HCT116 (cell line): ENCODE measurements at regions not wholly inside any gene's neighbourhood (a gene's known extent, or its start where the extent isn't known, plus 50 kb on each side); places are given as distances from the start of the nearest gene placed in this dataset.

Experiments used
- ATAC-seq: fragments of 200-7000 bp; cut with Tn5 transposase; 2 replicates; pipeline ENCODE4 v1.9.1; 2020; ENCODE audit warnings: mild to moderate bottlenecking, moderate library complexity
- BruUV-seq: library from RNA; stranded (reverse); fragments of 400-500 nt; replicated peaks from 2 replicates; lab custom pipeline; 2021; lab: Mats Ljungman, UMichigan
- CTCF ChIA-PET: fragments of 300-600 bp; sonication (Branson Sonifier 250); formaldehyde crosslinking; loops from one replicate; lab custom pipeline; 2021; ENCODE audit warnings: antibody characterized with exemption; lab: Charles Lee
- POLR2A ChIA-PET: fragments of 300-600, 350-600 bp; sonication (Branson Sonifier 250); formaldehyde crosslinking; loops from one replicate; lab custom pipeline; 2021; ENCODE audit warnings: antibody characterized with exemption; lab: Charles Lee
- RAD21 ChIA-PET, 2 experiments: fragments of 300-600 bp; sonication (Branson Sonifier 250); formaldehyde crosslinking; loops; one replicate each; lab custom pipeline; 2023; ENCODE audit warnings: low total read pairs in 2 of 2; ENCODE audit not compliant: uncharacterized antibody in 2 of 2, unreplicated experiment in 2 of 2, low non-redundant PET in 1 of 2; lab: Charles Lee
- DNase-seq: peaks from one replicate; pipeline ENCODE4 v3.0.0-alpha.2; 2010; ENCODE audit warnings: low read depth, low spot score
- H2AFZ ChIP-seq: fragments of 200-600 bp; shearing (Covaris generic), sonication (generic); 2 replicates; pipeline ENCODE4 v1.6.1; 2017; ENCODE audit warnings: low read depth, mixed run types, mixed read lengths, antibody characterized with exemption, low read length; ENCODE audit not compliant: poor library complexity, severe bottlenecking
- H3K27ac ChIP-seq: 2 replicates; pipeline ENCODE4 v1.5.1; 2012; ENCODE audit warnings: low read depth, low read length
- H3K27me3 ChIP-seq: fragments of 200-600 bp; sonication (generic); 2 replicates; pipeline ENCODE4 v1.6.1; 2016; ENCODE audit warnings: mixed run types, low read length, mixed read lengths; ENCODE audit not compliant: insufficient read depth
- H3K36me3 ChIP-seq, 2 experiments: fragments of 200-500 bp in 1 of 2; fragments of 200-600 bp in 1 of 2; sonication (Bioruptor generic) in 1 of 2; sonication (generic) in 1 of 2; 2 replicates each; pipeline versions ENCODE4 v1.5.1 to v1.6.1; 2014 to 2016; ENCODE audit warnings: low read length in 2 of 2, inconsistent platforms in 1 of 2, mixed read lengths in 1 of 2, mixed run types in 1 of 2; ENCODE audit not compliant: insufficient read depth in 2 of 2, control insufficient read depth in 1 of 2
- H3K4me1 ChIP-seq, 2 experiments: fragments of 200-600 bp in 1 of 2; sonication (generic) in 1 of 2; 2 replicates each; pipeline versions ENCODE4 v1.5.1 to v1.6.1; 2012 to 2017; ENCODE audit warnings: low read length in 2 of 2, inconsistent platforms in 1 of 2, mild to moderate bottlenecking in 1 of 2, mixed read lengths in 1 of 2, mixed run types in 1 of 2, moderate library complexity in 1 of 2; ENCODE audit not compliant: insufficient read depth in 2 of 2, control insufficient read depth in 1 of 2
- H3K4me2 ChIP-seq: fragments of 200-600 bp; sonication (generic); 2 replicates; pipeline ENCODE4 v1.6.1; 2017; ENCODE audit warnings: mixed run types, low read length, mixed read lengths
- H3K4me3 ChIP-seq, 2 experiments: fragments of 200-600 bp in 1 of 2; sonication (generic) in 1 of 2; replicated peaks in 1 of 2; 2 replicates each; pipeline ENCODE4 v1.5.1; 2011 to 2016; ENCODE audit warnings: low read length in 2 of 2, control low read depth in 1 of 2, low read depth in 1 of 2, mild to moderate bottlenecking in 1 of 2, mixed read lengths in 1 of 2, mixed run types in 1 of 2
- H3K79me2 ChIP-seq: fragments of 200-600 bp; sonication (generic); 2 replicates; pipeline ENCODE4 v1.6.1; 2017; ENCODE audit warnings: mild to moderate bottlenecking, mixed run types, low read length, moderate library complexity, mixed read lengths; ENCODE audit not compliant: insufficient read depth
- H3K9ac ChIP-seq: fragments of 200-600 bp; sonication (generic); 2 replicates; pipeline ENCODE4 v1.6.1; 2016; ENCODE audit warnings: low read length, mixed read lengths
- H3K9me2 ChIP-seq: fragments of 200-600 bp; sonication (generic), shearing (Covaris generic); 2 replicates; pipeline ENCODE4 v1.6.1; 2017; ENCODE audit warnings: mixed run types, mild to moderate bottlenecking, moderate library complexity; ENCODE audit not compliant: insufficient read depth
- H3K9me3 ChIP-seq, 2 experiments: fragments of 200-500 bp in 1 of 2; fragments of 200-600 bp in 1 of 2; sonication (Bioruptor generic) in 1 of 2; sonication (generic) in 1 of 2; 2 replicates each; pipeline ENCODE4 v1.6.1; 2014 to 2017; ENCODE audit warnings: low read length in 2 of 2, mixed read lengths in 2 of 2, inconsistent platforms in 1 of 2, low read depth in 1 of 2, mild to moderate bottlenecking in 1 of 2, mixed run types in 1 of 2, moderate library complexity in 1 of 2; ENCODE audit not compliant: control insufficient read depth in 1 of 2, insufficient read depth in 1 of 2
- H4K20me1 ChIP-seq: fragments of 200-600 bp; sonication (generic), shearing (Covaris generic); 2 replicates; pipeline ENCODE4 v1.6.1; 2017; ENCODE audit warnings: mixed run types, mild to moderate bottlenecking, moderate library complexity; ENCODE audit not compliant: insufficient read depth
- ATF3 ChIP-seq: IDR thresholded peaks from 2 replicates; pipeline ENCODE4 v1.6.1; 2012
- CEBPB ChIP-seq: IDR thresholded peaks from 2 replicates; pipeline ENCODE4 v1.6.1; 2012; ENCODE audit warnings: low read depth
- POLR2AphosphoS5 ChIP-seq: IDR thresholded peaks from 2 replicates; pipeline ENCODE4 v1.6.1; 2011; ENCODE audit warnings: mild to moderate bottlenecking, low read depth, low read length, moderate library complexity
- RAD21 ChIP-seq: IDR thresholded peaks from 2 replicates; pipeline ENCODE4 v1.6.1; 2012; ENCODE audit warnings: low read depth, mild to moderate bottlenecking
- SP1 ChIP-seq: IDR thresholded peaks from 2 replicates; pipeline ENCODE4 v1.6.1; 2012; ENCODE audit warnings: low read depth
- SRF ChIP-seq: IDR thresholded peaks from 2 replicates; pipeline ENCODE4 v1.6.1; 2012; ENCODE audit warnings: low read depth
- TCF7L2 ChIP-seq: IDR thresholded peaks from 2 replicates; pipeline ENCODE4 v1.7.0; 2011; ENCODE audit warnings: borderline replicate concordance, inconsistent platforms; ENCODE audit not compliant: insufficient read depth, insufficient read length; ENCODE audit errors: extremely low read depth
- YY1 ChIP-seq: IDR thresholded peaks from 2 replicates; pipeline ENCODE4 v1.6.1; 2011; ENCODE audit warnings: low read length, low read depth, moderate library complexity, mild to moderate bottlenecking; ENCODE audit not compliant: insufficient replicate concordance; ENCODE audit errors: extremely low read depth
- ZFX ChIP-seq: fragments of 450-650 bp; IDR thresholded peaks from 2 replicates; pipeline ENCODE4 v1.6.1; 2017
- ZNF274 ChIP-seq: fragments of 200-500 bp; sonication (Bioruptor generic); IDR thresholded peaks from 2 replicates; pipeline ENCODE4 v1.6.1; 2014; ENCODE audit warnings: mild to moderate bottlenecking, low read depth, low read length, inconsistent platforms
- intact Hi-C: fragments of 100-400 bp; cut with micrococcal nuclease; formaldehyde crosslinking; loops from 2 replicates; pipeline ENCODE4 v1.10.0; 2022
- TF ChIP-seq, protein P1 (sequence below): IDR thresholded peaks from 2 replicates; pipeline ENCODE4 v1.6.1; 2011; ENCODE audit warnings: mild to moderate bottlenecking, low read length, moderate library complexity; ENCODE audit not compliant: insufficient replicate concordance; ENCODE audit errors: extremely low read depth

DNA sequence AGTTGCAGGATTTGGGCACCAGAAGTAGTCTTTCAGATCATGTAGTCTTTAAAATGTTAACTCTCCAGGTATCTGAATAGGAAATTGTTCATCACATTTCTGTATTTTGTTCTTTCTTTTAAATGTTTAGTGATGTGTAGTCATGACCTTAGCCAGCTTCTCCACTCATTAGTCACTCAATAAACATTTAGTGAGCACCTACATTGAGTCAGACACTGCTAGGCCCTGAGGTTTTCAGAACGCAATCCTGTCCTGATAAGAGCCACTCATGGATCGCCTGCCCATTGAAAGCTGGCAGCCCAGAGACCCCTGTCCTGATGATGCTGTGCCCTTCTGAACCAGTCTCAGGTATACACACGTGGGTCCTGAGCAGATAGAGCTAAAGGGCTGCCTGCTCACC lies 163.4 kb upstream of the HEY2 start:
- Histone ChIP-seq H3K9me2 (no peaks in the 10 kb centered on the region), H2AFZ (no peak overlapping the region), H3K27me3 (peaks cover 37% of the 10 kb centered on the region), H3K9ac (no peak overlapping the region), H3K4me3 (no peak overlapping the region), H3K36me3 (no peaks in the 10 kb centered on the region), H3K27ac (no peak overlapping the region), H3K79me2 (no peaks in the 10 kb centered on the region)
- POLR2A ChIA-PET, result no interaction called here
- BruUV-seq, result no TSS peak
- ATAC-seq (no peak), DNase-seq (no peak)
- intact Hi-C loops, result no loop called here
- CTCF ChIA-PET, result no interaction called here
- TF ChIP-seq CEBPB (no peak), ZFX (no peak), ATF3 (no peak), TCF7L2 (no peak), YY1 (no peak), POLR2AphosphoS5 (no peak), ZNF274 (no peak), SP1 (no peak), RAD21 (no peak), SRF (no peak)
- TF ChIP-seq, all 23 proteins: peak for 0
- RAD21 ChIA-PET, result no interaction called here
- Histone ChIP-seq H3K9me3 (no peaks in the 10 kb centered on the region), H3K4me2 (no peak overlapping the region), H4K20me1 (no peaks in the 10 kb centered on the region), H3K4me1 (no peaks in the 10 kb centered on the region)

DNA sequence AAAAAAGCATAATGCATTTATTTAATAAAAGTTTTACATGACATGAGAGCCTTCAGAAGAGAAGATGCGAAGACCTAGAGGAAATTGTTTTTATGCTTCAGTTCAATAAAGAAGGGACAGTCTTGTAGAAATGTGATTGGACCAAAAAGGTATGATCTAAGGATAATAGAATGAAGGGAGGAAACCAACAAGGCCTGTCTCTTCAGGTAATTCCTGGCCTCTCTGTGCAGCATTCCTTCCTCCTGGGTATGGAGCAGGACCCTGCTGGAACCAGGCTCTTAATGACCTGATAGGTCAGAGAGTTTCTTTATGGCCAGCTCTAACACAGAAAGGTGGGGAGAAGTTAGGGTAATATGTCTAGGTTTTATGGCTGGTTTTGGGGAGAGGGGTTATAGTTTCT lies 162.8 kb upstream of the HEY2 start:
- H3K9ac ChIP-seq, result no peak overlapping the region
- POLR2A ChIA-PET, result no interaction called here
- H3K4me2 ChIP-seq, result no peak overlapping the region
- peaks cover 38% of the 10 kb centered on the region for H3K27me3 ChIP-seq
- RAD21 ChIA-PET, result no interaction called here
- CTCF ChIA-PET, result no interaction called here
- no peak for DNase-seq
- no peak for ATAC-seq
- H4K20me1 ChIP-seq, result no peaks in the 10 kb centered on the region
- H3K4me3 ChIP-seq, result no peak overlapping the region
- no peak overlapping the region for H2AFZ ChIP-seq
- no peak for TF ChIP-seq ZNF274
- no peak for TF ChIP-seq TCF7L2
- no peak for TF ChIP-seq ZFX
- TF ChIP-seq, protein P1, sequence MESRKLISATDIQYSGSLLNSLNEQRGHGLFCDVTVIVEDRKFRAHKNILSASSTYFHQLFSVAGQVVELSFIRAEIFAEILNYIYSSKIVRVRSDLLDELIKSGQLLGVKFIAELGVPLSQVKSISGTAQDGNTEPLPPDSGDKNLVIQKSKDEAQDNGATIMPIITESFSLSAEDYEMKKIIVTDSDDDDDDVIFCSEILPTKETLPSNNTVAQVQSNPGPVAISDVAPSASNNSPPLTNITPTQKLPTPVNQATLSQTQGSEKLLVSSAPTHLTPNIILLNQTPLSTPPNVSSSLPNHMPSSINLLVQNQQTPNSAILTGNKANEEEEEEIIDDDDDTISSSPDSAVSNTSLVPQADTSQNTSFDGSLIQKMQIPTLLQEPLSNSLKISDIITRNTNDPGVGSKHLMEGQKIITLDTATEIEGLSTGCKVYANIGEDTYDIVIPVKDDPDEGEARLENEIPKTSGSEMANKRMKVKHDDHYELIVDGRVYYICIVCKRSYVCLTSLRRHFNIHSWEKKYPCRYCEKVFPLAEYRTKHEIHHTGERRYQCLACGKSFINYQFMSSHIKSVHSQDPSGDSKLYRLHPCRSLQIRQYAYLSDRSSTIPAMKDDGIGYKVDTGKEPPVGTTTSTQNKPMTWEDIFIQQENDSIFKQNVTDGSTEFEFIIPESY, result no peak
- intact Hi-C loops, result no loop called here
- H3K79me2 ChIP-seq, result no peaks in the 10 kb centered on the region
- H3K27ac ChIP-seq, result no peak overlapping the region
- H3K4me1 ChIP-seq, result no peaks in the 10 kb centered on the region
- no TSS peak for BruUV-seq
- H3K9me2 ChIP-seq, result no peaks in the 10 kb centered on the region
- H3K9me3 ChIP-seq, result no peaks in the 10 kb centered on the region
- no peaks in the 10 kb centered on the region for H3K36me3 ChIP-seq
